GM19324 (cell line): ENCODE measurements at regions not wholly inside any gene's neighbourhood (a gene's known extent, or its start where the extent isn't known, plus 50 kb on each side); places are given as distances from the start of the nearest gene placed in this dataset.
"Not testable (repeated sequence)": the region's sequence is repeated elsewhere in the genome, so short reads cannot be mapped to it uniquely, and the experiment has no call there.

Experiments used
- ATAC-seq: cut with Tn5 transposase; IDR thresholded peaks from one replicate; pipeline ENCODE4 v1.9.1; 2021; ENCODE audit warnings: mild to moderate bottlenecking, moderate library complexity; ENCODE audit not compliant: unreplicated experiment, low FRiP score

DNA sequence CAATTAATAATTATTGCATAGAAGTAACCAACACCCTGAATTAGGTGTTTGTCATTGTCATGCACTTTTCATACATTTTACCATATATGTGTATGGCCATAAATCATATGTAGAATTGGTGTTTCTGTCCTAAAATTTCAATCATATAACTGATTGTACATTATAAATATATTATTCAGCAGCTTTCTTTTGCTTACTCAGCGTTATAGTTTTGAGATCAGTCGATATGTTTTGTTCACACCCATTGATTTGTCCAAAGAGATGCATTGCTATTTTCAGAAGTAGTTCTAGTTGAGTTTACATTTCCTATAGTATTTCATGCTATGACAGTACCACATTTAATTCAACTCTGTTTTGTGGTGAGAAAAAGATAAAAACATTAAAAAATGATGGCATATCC lies 50.5 kb upstream of the PARP4 start:
- ATAC-seq: no peak

DNA sequence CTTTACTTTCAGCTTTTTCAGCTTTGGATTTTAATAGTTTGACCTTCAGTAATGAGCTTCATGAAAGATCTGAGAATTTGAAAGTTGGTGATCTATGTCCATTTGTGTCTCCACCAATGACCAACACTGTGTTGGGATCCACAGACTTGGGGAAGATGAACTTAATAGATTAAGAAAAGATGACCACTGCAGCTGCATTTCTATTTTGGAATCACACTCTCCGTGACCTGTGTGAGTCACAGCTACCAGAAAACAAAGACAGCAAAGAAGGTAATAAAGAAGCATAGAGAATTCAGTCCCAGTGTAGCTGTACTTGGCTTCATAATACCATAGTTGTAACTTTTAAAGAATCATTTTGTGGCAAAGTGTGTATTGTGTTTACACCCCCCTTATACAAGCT lies 51.4 kb upstream of the PARP4 start:
- ATAC-seq: not testable (repeated sequence)

DNA sequence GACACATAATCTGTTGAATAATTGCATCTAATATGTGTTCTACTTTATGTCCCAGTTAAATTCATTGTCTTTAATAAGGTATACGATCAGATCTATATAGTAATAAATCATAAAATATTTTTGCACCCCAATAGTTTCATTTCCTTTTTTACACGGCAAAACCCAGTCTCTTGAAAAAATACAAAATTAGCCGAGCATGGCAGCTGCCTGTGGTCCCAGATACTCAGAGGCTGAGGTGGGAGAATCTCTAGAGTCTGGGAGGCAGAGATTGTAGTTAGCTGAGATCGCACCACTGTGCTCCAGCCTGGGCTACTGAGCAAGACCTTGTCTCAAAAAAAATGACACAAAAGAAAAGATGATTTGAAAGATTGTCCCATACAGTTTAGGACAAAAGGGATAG lies 52.3 kb upstream of the PARP4 start:
- no peak for ATAC-seq

DNA sequence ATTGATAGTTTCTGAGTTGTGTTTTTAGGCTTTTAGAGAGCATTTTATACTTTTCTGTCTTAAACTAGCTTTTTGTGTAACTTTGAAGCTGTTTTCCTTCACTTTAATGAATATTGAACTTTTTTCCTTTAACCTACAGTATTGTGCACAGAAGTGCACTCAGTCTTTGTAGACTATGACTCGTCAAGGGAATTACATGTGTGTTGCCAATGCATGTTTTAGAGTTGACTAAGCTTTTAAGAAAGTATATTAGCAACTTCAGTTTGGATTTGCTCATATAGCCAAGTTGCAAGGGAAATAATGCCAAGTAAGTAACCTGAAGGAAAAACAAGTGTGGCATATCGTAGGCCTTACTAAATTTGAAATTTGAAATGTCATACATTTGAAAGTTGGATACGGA lies 55.0 kb upstream of the PARP4 start:
- ATAC-seq: not testable (repeated sequence)

DNA sequence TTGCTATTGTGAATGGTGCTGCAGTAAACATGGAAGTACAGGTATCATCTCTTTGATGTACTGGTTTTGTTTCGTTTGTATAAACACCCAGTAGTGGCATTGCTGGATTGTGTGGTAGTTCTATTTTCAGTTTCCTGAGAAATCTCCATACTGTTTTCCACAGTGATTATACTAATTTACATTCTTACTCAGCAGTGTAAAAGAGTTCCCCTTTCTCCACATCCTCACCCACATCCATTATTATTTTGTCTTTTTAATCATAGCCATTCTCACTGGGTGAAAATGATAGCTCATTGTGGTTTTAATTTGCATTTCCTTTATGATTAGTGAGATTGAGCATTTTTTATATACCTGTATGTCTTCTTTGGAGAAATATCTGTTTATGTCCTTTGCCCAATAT lies 62.3 kb upstream of the PARP4 start:
- ATAC-seq: no peak

DNA sequence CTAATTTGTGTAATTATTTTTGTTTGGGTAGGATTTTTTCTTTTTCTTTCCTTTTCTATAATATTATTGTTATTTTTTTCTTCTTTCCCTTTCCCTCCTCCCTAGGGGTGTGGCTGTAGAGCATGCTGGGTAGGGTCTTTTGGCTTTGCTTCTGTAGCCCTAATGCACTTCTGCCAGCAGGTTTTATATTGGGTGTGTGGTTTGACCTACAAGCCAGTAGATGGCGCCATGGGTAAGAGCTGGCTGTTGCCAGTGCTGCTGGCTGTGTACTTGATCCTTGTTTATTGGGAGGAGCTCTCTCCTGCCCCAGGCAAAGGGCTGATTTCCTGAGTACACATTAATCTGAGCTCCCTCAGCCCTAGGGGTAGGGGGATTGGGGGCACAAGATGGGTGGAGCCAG lies 67.7 kb upstream of the PARP4 start:
- ATAC-seq: not testable (repeated sequence)

DNA sequence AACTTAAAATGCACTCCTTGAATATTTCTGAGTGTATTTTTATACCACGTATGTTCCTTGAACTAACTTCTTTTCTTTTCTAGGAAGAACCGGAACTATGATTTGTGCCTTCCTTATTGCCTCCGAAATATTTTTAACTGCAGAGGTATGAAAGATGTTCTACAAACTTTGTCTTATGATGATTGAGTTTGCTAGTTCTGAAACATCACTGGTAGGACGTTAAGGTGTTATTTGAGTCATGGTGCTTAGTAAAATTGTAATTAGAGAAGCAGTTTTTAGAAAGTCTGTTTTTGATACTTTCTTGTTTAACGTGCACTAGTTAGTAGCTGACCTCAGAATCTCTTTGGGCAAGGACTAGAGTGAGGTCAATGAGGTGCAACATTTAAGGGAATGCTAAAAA lies 69.0 kb upstream of the PARP4 start:
- ATAC-seq: not testable (repeated sequence)

DNA sequence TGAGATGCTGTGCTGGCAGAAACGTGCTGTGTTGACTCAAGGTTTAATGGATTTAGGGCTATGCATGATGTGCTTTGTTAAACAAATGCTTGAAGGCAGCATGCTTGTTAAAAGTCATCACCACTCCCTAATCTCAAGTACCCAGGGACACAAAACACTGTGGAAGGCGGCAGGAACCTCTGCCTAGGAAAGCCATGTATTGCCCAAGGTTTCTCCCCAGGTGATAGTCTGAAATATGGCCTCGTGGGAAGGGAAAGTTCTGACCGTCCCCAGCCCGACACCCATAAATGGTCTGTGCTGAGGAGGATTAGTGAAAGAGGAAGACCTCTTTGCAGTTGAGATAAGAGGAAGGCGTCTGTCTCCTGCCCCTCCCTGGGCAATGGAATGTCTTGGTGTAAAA lies 79.1 kb upstream of the PARP4 start:
- ATAC-seq: not testable (repeated sequence)

DNA sequence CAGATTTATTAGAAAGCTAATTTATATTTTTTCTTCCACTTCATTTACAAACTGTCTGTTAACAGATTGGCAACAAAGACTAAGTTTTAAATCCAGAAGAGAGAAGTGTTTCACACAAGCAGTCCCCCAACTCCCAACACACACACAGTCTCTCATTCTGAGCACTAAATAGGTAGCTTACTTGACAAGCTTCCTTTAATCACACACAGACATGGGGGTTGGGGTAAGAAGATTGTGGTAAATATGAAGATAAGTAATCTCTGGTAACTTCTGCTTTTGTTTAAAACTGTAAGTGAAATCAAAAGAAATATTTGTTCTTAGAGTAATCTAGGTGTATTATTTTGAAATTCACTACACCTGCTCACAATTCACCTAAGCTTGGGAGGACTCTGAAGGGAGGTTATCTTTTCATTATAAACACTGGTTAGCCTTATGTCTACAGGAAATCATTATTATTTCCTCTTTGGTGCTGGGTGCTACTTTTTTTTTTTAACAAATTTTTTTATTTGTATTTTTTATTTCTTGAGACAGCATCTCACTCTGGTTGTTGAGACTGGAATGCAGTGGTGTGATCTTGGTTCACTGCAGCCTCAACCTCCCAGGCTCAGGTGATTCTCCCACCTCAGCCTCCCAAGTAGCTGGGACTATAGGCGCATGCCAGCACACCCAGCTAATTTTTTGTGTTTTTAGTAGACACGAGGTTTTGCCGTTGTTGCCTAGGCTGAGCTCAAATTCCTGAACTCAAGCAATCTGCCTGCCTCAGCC lies 82.1 kb upstream of the ATP12A start:
- ATAC-seq: not testable (repeated sequence)

DNA sequence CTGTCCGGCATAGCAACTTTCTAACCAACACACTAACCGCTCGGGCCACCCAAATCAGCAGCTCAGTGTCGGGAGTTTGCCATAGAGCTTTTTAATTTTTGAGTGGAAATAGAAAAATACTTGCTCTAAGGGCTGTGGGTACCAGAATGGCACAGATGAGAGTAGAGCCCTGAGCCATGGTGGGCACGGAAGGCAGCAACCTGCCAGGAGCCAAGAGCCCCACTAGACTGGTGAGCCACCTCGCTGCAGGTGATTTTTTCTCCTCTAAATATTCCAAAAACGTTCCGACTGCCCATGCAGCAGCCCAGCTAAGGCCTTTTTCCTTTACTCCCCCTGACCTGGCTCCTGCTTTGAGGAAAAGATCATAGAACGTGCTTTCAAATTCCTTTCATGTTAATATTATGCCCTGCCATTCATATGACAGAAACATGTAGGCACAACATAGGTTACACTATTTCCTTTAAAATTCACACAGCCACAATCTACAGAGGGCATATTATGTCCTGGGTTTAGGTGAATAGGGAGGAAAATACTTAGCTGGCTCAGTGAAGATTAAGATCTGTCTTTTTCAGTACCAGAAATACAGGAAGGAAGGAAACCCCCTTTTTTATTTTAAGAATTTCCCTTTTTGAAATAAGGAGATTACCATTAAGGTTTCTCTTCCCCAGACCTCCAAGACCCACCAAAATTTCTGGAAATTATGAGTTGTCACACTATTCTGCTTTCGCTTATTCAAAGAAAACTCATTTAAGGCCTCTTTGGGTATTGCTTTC lies 81.0 kb upstream of the ATP12A start:
- ATAC-seq: not testable (repeated sequence)

DNA sequence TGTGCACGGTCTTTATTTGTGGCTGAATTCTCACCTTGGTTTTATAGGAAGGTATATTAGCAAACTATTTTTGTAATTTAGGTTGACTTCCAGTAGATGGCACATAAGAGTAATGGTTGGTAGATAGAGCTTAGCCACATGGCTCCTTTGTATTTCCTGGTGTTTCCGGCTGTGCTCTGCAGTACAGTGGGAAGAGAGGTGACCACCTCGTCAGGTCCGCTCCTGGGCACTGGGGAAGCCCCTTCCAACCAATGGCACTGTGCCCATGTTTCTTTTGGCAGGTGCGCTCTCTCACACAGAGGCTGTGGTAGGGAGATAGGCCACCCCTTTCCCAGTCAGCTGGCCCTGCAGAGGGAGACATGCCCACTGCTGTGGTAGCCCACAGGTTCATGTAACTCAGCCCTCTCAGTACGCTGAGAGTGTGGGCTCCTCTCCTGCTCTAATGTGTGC lies 74.3 kb upstream of the ATP12A start:
- no peak for ATAC-seq

DNA sequence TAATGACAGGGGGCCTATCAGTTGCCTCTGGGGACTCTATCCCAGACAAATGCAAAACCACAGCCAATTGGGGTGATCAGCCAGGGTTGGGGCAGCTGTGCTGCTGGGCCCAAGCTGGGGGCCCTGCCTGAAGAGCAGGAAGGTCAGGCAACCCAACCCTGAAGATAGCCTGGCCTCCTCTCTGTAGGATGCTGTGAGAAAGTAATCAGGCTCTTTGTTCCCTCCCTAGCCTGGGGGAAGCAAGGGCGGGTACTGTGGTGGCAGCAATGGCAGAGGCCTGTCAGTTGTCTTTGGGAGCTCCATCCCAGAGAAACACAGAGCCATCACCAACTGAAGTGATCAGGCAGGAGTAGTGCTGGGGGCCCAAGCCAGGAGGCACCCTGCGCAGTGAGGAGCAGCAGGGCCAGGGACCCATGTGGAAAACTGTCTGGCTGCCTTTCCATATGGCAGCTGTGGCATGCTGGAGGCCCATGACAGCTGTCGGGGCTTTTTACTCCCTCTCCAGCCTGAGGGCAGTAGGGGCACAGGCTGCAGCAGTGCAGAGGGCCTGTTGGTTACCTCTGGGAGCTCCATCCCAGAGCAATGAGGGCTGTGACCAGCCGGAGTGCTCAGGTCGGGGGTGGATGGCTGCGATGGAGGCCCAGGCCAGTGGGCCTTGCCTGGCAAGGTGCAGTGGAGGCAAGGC lies 73.6 kb upstream of the ATP12A start:
- ATAC-seq: no peak

DNA sequence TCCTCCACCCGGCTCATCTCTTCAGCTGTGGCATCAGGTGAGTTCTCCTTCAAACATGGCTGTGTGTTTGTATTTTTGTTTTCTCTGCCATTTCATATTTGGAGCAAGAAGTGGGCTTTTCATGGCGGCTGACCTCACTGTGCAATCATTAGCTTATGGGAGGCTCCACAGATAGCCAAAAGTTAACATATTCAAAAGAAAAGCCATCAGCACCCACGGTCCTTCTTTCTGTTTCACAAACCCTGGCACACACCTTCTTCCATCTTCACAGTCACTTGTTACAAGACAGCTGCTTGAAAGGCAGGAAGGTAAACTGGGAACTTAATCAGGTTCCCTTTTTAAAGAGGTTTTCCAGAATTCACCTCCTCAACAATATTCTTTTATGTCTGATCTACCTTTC lies 69.3 kb upstream of the ATP12A start:
- no peak for ATAC-seq

DNA sequence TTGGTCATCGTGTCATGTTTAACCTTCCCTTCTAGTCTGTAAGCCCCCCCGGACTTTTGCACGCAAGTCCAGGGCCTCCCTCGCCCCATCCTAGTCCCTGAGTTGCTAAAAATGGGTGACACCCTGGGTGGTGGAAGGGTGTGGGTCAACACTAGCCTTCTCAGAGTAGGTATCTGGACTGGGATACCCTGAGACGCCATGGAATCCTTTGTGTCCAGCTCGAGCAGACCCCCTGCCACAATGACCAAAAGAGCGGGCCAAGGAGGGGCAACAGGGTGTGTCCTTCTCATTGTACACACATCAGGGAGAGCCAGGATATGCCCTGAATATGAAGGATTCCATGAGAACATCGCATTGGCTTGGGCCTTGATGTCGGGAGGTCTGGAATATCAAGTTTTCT lies 67.5 kb upstream of the ATP12A start:
- ATAC-seq: no peak

DNA sequence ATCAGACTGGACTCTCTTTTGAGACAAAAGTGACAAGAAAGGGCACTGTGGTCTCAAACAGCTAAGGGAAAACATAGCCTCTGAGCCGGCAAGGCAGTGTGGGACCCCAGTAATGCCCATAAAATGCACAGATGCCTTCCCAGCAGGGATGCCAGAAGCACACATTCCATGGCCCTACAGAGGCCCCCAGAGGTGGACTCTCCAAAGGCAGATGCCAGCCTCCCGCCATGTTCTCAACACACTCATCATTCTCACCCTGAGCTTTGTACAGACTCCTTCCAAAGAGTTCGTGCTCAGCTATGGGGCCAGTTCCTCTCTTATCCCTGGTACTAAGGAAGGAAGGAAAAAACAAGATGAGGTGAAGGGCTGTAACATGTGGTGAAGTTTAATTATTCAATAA lies 67.1 kb upstream of the ATP12A start:
- no peak for ATAC-seq

DNA sequence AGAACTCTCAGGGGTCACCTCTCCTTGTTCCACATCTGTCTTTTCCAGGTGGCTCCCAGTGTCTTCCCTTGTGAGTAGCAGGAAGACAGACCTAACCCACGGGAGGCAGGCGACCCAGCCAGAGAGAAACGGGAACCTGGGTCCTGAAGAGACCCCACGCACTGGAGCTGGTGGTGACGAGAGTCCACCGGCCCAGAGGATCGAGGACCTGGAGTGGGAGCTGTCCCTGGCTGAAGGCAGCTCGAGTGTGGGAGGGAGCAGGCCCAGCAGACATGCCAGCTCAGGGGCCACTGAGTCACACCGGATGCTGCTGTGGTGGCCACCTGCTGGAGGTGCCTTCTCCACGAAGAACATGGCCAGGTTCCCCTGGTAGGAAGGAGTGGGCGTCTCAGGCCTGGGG lies 66.5 kb upstream of the ATP12A start:
- no peak for ATAC-seq

DNA sequence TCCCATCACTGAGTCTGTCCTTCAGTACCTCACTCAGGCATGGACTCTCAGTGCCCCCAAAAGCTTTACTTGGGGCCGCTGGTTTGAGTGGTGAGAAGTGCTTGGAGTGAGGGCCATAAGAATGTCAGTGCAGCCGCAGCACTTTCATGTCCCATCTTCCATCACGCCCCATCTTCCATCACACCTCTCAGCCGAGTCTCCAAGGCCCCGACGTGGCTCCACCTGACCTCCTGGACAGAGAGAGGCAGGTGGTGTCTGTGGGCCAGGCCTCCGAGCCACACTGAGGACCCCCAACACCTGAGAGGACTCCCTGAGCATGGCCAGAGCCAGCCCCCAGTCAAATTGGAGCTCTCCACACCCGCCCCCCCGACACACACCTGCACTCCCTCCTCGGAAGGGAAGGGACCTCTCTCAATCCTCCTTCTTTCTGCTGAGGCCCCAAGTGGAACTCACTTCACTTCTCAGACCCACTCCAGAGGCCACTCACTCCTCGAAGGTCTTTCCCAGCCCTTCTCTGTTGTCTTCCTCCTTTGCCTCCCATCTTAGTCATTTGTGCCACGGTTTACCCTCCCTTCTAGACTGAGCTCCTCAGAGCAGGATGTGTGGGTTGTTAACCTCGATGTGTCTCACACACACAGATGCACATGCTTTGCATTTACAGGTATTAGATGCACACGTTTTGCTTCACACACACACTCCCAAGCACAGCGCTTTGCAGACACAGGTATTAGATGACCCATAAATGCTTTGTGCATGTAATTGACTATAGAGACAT lies 65.7 kb upstream of the ATP12A start:
- no peak for ATAC-seq

DNA sequence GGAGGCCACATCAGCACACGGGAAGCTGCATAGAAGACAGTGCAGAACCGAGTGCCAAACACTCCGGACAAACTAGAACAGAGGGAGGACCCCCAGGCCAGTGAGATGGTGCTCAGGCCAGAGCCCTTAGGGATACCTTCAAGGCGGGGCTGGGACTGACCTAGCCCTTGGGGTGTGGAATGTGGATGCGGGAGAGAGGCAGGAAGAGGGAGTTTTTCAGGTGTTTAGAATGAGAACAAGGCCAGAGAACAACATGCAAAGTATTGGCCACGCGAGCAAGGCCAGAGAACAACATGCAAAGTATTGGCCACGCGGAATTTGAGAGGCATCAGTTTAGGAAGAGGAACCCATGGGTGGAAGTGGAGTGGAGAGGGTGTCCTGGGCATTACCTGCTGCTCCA lies 65.1 kb upstream of the ATP12A start:
- ATAC-seq: no peak

DNA sequence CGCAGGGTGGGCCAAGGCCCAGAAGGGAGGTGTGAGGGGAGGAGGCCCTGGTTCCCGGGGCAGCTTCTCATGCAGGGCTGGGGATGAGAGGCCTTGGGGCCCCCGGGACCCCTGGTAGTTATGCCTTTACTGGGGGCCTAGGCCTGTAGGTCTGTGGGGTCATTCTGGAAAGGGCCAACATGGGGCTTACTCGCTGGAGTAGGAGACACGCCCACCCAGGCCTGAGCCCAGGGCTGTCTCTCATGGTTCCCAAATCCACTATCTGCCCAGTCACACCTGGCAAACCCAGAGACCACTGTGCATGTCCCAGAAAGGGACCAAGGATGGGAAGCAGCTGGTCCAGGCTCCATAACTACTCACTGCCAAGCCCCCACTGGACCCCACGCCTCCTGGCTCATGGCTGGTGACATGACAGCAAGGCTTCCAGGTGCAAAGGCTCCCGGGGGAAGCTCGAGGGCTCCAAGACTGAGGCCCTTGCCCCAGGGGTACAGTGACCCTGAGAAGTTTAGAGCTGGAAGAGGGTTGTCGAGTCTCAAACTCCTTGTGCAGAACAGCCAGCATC lies 64.2 kb upstream of the ATP12A start:
- ATAC-seq: no peak

DNA sequence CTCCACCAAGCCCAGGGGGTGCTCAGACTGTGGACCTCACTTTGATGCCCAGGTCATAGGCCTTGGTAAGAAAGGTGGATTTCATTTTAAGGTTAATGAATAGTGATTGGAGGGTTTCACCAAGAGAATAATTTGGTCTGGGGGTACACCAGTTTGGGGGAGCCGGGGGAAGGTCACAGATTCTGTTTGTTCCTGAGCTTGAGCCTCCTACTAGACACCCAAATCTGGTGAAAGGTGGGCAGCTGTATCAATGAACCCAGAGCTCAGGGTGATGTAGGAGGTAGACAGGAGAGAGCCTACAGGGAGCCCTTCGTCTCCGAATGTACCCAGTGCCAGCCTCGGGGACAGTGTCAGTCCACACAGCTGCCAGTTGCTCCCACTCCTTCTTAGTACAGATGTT lies 63.7 kb upstream of the ATP12A start:
- ATAC-seq: no peak
